NCI-H69 (cell line): ENCODE measurements at regions not wholly inside any gene's neighbourhood (a gene's known extent, or its start where the extent isn't known, plus 50 kb on each side); places are given as distances from the start of the nearest gene placed in this dataset.

ENCODE experiments used
- DNase-seq: peaks from one replicate; lab custom pipeline; 2025; lab: John Stamatoyannopoulos, UW

GRCh38 chr18:61245276-61245675 is 88.0 kb upstream of the CDH20 start:
- DNase-seq = peak; percentile 95

- no peak for DNase-seq
These were observed 84.6 kb upstream of the CDH20 start for GRCh38 chr18:61248589-61248988.

- no peak for DNase-seq
These were observed 76.9 kb upstream of the CDH20 start for GRCh38 chr18:61256291-61256690.

- DNase-seq = peak; percentile 45
These were observed 71.4 kb upstream of the CDH20 start for GRCh38 chr18:61261870-61262269.

- DNase-seq = no peak
These were observed 60.4 kb upstream of the CDH20 start for GRCh38 chr18:61272793-61273192.

- no peak for DNase-seq
These were observed 59.7 kb upstream of the CDH20 start for GRCh38 chr18:61273533-61273932.

GRCh38 chr18:61274416-61274960 is 58.7 kb upstream of the CDH20 start:
- no peak for DNase-seq

GRCh38 chr18:61277808-61278207 is 55.4 kb upstream of the CDH20 start:
- DNase-seq = no peak

- DNase-seq = no peak
These were observed 51.8 kb upstream of the CDH20 start for GRCh38 chr18:61281431-61281830.

GRCh38 chr18:61282926-61283325 is 50.3 kb upstream of the CDH20 start:
- no peak for DNase-seq
